ENCODE measurements at regions not wholly inside any gene's neighbourhood (a gene's known extent, or its start where the extent isn't known, plus 50 kb on each side); places are given as distances from the start of the nearest gene placed in this dataset.
"Not testable (repeated sequence)": the region's sequence is repeated elsewhere in the genome, so short reads cannot be mapped to it uniquely, and the experiment has no call there.

GRCh38 chr6:3963426-3963825, 114.3 kb downstream of the FAM50B start:
- Histone ChIP-seq H3K36me3 (ENCODE audit: insufficient read depth, low read depth, low read length) (no peaks in the 10 kb centered on the region), H3K4me1 (ENCODE audit: insufficient read depth, low read length) (no peaks in the 10 kb centered on the region), H3K27ac (ENCODE audit: low read length) (no peak overlapping the region)

DNA sequence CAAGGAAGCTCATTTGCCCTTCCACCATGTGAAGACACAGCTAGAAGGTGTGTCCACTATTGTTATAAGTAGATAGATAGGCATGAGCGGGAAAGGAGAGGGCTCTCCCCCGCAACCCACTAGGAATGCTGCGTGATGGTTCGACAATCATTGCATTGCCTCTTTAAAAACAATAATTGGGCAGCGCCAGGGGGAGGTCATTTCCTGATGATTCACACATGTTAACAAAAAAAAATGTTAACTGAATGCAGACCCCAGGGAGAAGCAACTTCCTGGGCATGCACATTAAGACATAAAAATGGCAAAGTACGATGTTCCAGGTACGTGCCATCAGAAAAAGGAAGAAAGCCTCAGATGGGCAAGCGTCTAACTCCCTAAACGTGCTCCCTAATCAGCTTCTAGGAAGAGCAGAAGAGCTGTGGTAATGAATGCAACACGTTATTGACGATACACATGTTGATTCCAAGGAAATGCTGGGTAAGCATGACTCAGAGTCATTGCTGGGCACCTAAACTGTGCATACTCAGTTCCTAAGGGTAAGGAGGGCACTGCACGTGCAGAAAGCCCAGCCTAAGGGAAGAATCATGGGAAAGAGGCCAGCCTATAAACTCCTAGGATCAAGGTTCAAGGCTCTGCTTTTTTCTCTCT, 113.7 kb downstream of the FAM217A start:
- no peaks in the 10 kb centered on the region for H3K27me3 ChIP-seq (ENCODE audit: insufficient read depth, low read length)
- no peak overlapping the region for H3K27ac ChIP-seq (ENCODE audit: low read length)
- no peaks in the 10 kb centered on the region for H3K36me3 ChIP-seq (ENCODE audit: insufficient read depth, low read depth, low read length)
- H3K4me3 ChIP-seq (ENCODE audit: low read length): no peak overlapping the region
- H3K9me3 ChIP-seq (ENCODE audit: insufficient read depth, low read depth, low read length): no peaks in the 10 kb centered on the region
- no peaks in the 10 kb centered on the region for H3K4me1 ChIP-seq (ENCODE audit: insufficient read depth, low read length)
- H3K9ac ChIP-seq (ENCODE audit: low read depth, low read length): no peak overlapping the region

More at GRCh38 chr6:3963426-3963825, 114.3 kb downstream of the FAM50B start:
- Histone ChIP-seq H3K9me3 (ENCODE audit: insufficient read depth, low read depth, low read length) (no peaks in the 10 kb centered on the region), H3K9ac (ENCODE audit: low read depth, low read length) (no peak overlapping the region), H3K4me3 (ENCODE audit: low read length) (no peak overlapping the region), H3K27me3 (ENCODE audit: insufficient read depth, low read length) (no peaks in the 10 kb centered on the region)

DNA sequence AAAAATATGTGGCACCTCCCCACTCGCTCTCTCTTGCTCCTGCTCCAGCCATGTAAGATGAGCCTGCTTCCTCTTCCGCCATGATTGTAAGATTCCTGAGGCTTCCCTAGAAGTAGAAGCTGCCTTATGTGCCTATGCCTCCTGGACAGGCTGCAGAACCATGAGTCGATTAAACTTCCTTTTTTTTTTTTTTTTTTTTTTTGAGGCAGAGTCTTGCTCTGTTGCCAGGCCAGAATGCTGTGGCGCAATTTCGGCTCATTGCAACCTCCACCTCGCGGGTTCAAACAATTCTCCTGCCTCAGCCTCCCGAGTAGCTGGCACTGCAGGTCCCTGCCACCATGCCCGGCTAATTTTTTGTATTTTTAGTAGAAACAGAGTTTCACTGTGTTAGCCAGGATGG, 112.5 kb downstream of the FAM217A start:
- H3K9ac ChIP-seq (ENCODE audit: low read depth, low read length): no peak overlapping the region
- H3K27ac ChIP-seq (ENCODE audit: low read length): no peak overlapping the region
- no peaks in the 10 kb centered on the region for H3K9me3 ChIP-seq (ENCODE audit: insufficient read depth, low read depth, low read length)
- H3K36me3 ChIP-seq (ENCODE audit: insufficient read depth, low read depth, low read length): no peaks in the 10 kb centered on the region
- H3K4me3 ChIP-seq (ENCODE audit: low read length): no peak overlapping the region
- no peaks in the 10 kb centered on the region for H3K4me1 ChIP-seq (ENCODE audit: insufficient read depth, low read length)
- no peaks in the 10 kb centered on the region for H3K27me3 ChIP-seq (ENCODE audit: insufficient read depth, low read length)

DNA sequence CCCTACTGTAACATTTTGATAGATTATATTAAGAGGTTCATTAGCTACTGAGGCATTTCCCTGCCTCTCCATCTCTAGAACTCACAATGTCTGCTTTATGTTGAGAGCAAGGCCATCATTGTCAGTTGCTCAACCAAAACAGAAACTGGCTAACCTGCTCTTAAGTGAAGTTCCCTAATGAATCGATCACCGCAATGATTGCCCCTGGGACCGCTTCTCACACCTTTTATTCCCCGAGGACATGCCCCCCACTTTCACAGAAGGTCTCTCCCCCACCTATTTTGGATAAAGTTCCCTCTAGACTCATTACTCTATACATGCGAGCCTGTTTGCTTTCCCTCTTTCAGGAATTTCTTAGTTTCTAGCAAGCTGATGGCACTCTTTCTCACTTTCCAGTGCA, 108.8 kb downstream of the FAM217A start:
- Histone ChIP-seq H3K9me3 (ENCODE audit: insufficient read depth, low read depth, low read length) (no peaks in the 10 kb centered on the region), H3K9ac (ENCODE audit: low read depth, low read length) (no peak overlapping the region), H3K4me3 (ENCODE audit: low read length) (no peak overlapping the region), H3K27me3 (ENCODE audit: insufficient read depth, low read length) (no peaks in the 10 kb centered on the region), H3K36me3 (ENCODE audit: insufficient read depth, low read depth, low read length) (no peaks in the 10 kb centered on the region), H3K4me1 (ENCODE audit: insufficient read depth, low read length) (no peaks in the 10 kb centered on the region), H3K27ac (ENCODE audit: low read length) (no peak overlapping the region)

DNA sequence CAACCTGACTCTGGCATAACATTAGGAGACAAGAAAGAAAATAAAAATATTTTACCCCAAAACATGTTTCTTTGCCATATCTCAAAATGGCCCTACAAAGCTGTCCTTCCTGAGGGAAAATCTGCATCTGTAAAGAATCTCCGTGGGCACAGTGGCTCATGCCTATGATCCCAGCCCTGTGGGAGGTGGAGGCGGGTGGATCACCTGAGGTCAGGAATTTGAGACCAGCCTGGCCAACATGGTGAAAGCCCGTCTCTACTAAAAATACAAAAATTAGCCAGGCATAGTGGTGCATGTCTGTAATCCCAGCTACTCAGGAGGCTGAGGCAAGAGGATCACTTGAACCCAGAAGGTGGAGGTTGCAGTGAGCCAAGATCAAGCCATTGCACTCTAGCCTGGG, 105.8 kb downstream of the FAM217A start:
- not testable (repeated sequence) for H3K4me1 ChIP-seq (ENCODE audit: insufficient read depth, low read length); H3K9me3 ChIP-seq (ENCODE audit: insufficient read depth, low read depth, low read length); H3K27ac ChIP-seq (ENCODE audit: low read length)

GRCh38 chr6:3977875-3978711, 100.8 kb downstream of the FAM217A start:
- Histone ChIP-seq H3K27ac (ENCODE audit: low read length) (no peak overlapping the region), H3K36me3 (ENCODE audit: insufficient read depth, low read depth, low read length) (no peaks in the 10 kb centered on the region), H3K9me3 (ENCODE audit: insufficient read depth, low read depth, low read length) (peaks cover 3% of the 10 kb centered on the region; the same call in 1 of the 2 replicates), H3K4me3 (ENCODE audit: low read length) (no peak overlapping the region), H3K9ac (ENCODE audit: low read depth, low read length) (no peak overlapping the region), H3K4me1 (ENCODE audit: insufficient read depth, low read length) (no peaks in the 10 kb centered on the region), H3K27me3 (ENCODE audit: insufficient read depth, low read length) (no peaks in the 10 kb centered on the region)

More for the DNA sequence above, 105.8 kb downstream of the FAM217A start:
- not testable (repeated sequence) for H3K4me3 ChIP-seq (ENCODE audit: low read length); H3K36me3 ChIP-seq (ENCODE audit: insufficient read depth, low read depth, low read length); H3K9ac ChIP-seq (ENCODE audit: low read depth, low read length); H3K27me3 ChIP-seq (ENCODE audit: insufficient read depth, low read length)

- not testable (repeated sequence) for H3K27ac ChIP-seq (ENCODE audit: low read length); H3K27me3 ChIP-seq (ENCODE audit: insufficient read depth, low read length); H3K4me3 ChIP-seq (ENCODE audit: low read length); H3K9me3 ChIP-seq (ENCODE audit: insufficient read depth, low read depth, low read length); H3K36me3 ChIP-seq (ENCODE audit: insufficient read depth, low read depth, low read length); H3K9ac ChIP-seq (ENCODE audit: low read depth, low read length); H3K4me1 ChIP-seq (ENCODE audit: insufficient read depth, low read length)
Observed at GRCh38 chr6:3978966-3979365, 100.0 kb downstream of the FAM217A start.

DNA sequence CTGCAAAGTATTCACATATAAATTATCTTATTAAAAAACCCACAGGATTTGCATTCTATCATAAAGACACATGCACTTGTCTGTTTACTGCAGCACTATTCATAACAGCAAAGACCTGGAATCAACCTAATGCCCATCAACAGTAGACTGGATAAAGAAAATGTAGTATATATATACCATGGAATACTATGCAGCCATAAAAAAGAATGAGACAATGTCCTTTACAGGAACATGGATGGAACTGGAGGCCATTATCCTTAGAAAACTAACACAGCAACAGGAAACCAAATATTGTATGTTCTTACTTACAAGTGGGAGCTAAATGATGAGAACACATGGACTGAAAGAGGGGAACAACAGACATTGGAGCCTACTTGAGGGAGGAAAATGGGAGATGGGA, 97.0 kb downstream of the FAM217A start:
- Histone ChIP-seq H3K4me3 (ENCODE audit: low read length) (no peak overlapping the region), H3K36me3 (ENCODE audit: insufficient read depth, low read depth, low read length) (no peaks in the 10 kb centered on the region), H3K4me1 (ENCODE audit: insufficient read depth, low read length) (peaks cover 8% of the 10 kb centered on the region), H3K27me3 (ENCODE audit: insufficient read depth, low read length) (no peaks in the 10 kb centered on the region), H3K9me3 (ENCODE audit: insufficient read depth, low read depth, low read length) (peaks cover 3% of the 10 kb centered on the region; the same call in 1 of the 2 replicates), H3K9ac (ENCODE audit: low read depth, low read length) (no peak overlapping the region), H3K27ac (ENCODE audit: low read length) (no peak overlapping the region)

DNA sequence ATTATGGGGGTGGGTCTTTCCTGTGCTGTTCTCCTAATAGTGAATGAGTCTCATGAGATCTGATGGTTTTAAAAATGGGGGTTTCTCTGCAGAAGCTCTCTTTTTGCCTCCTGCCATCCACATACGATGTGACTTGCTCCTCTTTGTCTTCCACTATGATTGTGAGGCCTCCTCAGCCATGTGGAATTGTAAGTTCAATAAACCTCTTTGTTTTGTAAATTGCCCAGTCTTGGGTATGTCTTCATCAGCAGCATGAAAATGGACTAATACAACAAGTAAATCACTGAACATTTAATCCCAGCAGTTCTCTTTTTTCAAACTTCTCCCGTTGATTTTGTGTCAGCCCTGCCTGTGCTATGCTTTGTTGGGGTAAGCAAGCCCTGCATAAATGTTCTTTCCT, 95.2 kb downstream of the FAM217A start:
- no peaks in the 10 kb centered on the region for H3K27me3 ChIP-seq (ENCODE audit: insufficient read depth, low read length)
- H3K9me3 ChIP-seq (ENCODE audit: insufficient read depth, low read depth, low read length): peaks cover 3% of the 10 kb centered on the region; the same call in 1 of the 2 replicates
- H3K4me3 ChIP-seq (ENCODE audit: low read length): no peak overlapping the region
- H3K27ac ChIP-seq (ENCODE audit: low read length): no peak overlapping the region
- H3K9ac ChIP-seq (ENCODE audit: low read depth, low read length): no peak overlapping the region
- no peaks in the 10 kb centered on the region for H3K36me3 ChIP-seq (ENCODE audit: insufficient read depth, low read depth, low read length)
- H3K4me1 ChIP-seq (ENCODE audit: insufficient read depth, low read length): peaks cover 17% of the 10 kb centered on the region

- Histone ChIP-seq H3K27ac (ENCODE audit: low read length) (no peak overlapping the region), H3K4me3 (ENCODE audit: low read length) (no peak overlapping the region), H3K4me1 (ENCODE audit: insufficient read depth, low read length) (peaks cover 17% of the 10 kb centered on the region), H3K27me3 (ENCODE audit: insufficient read depth, low read length) (no peaks in the 10 kb centered on the region), H3K36me3 (ENCODE audit: insufficient read depth, low read depth, low read length) (no peaks in the 10 kb centered on the region), H3K9me3 (ENCODE audit: insufficient read depth, low read depth, low read length) (peaks cover 3% of the 10 kb centered on the region; the same call in 1 of the 2 replicates), H3K9ac (ENCODE audit: low read depth, low read length) (no peak overlapping the region)
Observed at GRCh38 chr6:3984494-3984893, 94.4 kb downstream of the FAM217A start.

- no peaks in the 10 kb centered on the region for H3K36me3 ChIP-seq (ENCODE audit: insufficient read depth, low read depth, low read length)
- H3K27me3 ChIP-seq (ENCODE audit: insufficient read depth, low read length): no peaks in the 10 kb centered on the region
- no peak overlapping the region for H3K27ac ChIP-seq (ENCODE audit: low read length)
- peaks cover 17% of the 10 kb centered on the region for H3K4me1 ChIP-seq (ENCODE audit: insufficient read depth, low read length)
- no peak overlapping the region for H3K4me3 ChIP-seq (ENCODE audit: low read length)
- H3K9ac ChIP-seq (ENCODE audit: low read depth, low read length): no peak overlapping the region
- H3K9me3 ChIP-seq (ENCODE audit: insufficient read depth, low read depth, low read length): peaks cover 3% of the 10 kb centered on the region; the same call in 1 of the 2 replicates
Observed at GRCh38 chr6:3986241-3986640, 92.7 kb downstream of the FAM217A start.

DNA sequence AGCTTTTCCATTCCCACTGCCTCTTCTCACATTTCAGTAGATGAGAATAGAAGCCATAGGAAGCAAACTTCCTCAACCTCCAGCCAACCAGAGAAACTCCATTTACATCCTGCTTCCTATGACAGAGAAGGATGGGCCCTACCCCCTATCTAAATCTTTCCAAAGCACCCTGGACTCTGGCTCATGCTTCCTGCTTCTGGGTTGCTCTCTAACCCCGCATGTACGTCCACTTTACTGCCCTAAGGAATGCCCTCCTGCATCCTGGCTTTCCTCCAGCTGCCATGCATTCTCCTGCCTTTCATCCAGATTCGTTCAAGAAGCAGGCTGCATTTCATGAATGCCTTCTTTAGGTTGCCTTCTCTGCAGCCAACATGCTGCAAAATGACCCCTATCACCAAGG, 91.9 kb downstream of the FAM217A start:
- no peaks in the 10 kb centered on the region for H3K36me3 ChIP-seq (ENCODE audit: insufficient read depth, low read depth, low read length)
- no peak overlapping the region for H3K4me3 ChIP-seq (ENCODE audit: low read length)
- H3K27me3 ChIP-seq (ENCODE audit: insufficient read depth, low read length): no peaks in the 10 kb centered on the region
- no peak overlapping the region for H3K9ac ChIP-seq (ENCODE audit: low read depth, low read length)
- no peak overlapping the region for H3K27ac ChIP-seq (ENCODE audit: low read length)
- H3K9me3 ChIP-seq (ENCODE audit: insufficient read depth, low read depth, low read length): peaks cover under 1% of the 10 kb centered on the region; the same call in 1 of the 2 replicates
- H3K4me1 ChIP-seq (ENCODE audit: insufficient read depth, low read length): peaks cover 17% of the 10 kb centered on the region

Data from iPS-20b (cell line).